ENCODE measurements at regions not wholly inside any gene's neighbourhood (a gene's known extent, or its start where the extent isn't known, plus 50 kb on each side); places are given as distances from the start of the nearest gene placed in this dataset.

DNA sequence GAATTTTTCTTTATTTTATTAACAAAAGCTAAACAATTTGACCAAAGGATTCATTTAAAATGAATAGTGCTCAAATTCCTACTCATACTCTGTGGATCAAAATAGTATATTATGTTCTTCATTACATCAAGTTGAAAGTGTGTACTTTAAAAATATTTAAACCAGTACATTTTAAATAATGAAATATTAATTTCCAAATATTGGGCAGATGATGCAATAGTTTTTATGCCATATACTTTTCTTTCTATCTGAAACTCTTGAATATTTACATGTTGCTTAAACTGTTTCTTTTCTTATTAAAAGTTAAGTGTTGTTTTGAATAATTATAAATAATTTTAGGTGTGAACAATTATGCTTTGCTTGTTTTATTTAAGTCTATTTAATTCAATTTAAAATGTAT is 144.7 kb upstream of the TMPRSS15 start:
- FAIRE-seq (no peak), ATAC-seq (no peak), DNase-seq (ENCODE audit: extremely low read depth in 1 of 4, low spot score in 3 of 4) (no peak)
- ChIA-PET POLR2A (interaction anchor here (0.6 kb wide), 1 partner anchor 172 kb away, joined by 3 read pairs; no protein-coding TSS in a partner anchor), CTCF (ENCODE audit: low intra/inter-chr PET ratio) (no interaction called here)
- intact Hi-C loops (cut with micrococcal nuclease), result no loop called here
- Histone ChIP-seq H3K4me1 (replicated peaks in 1 of 2; ENCODE audit: control insufficient read depth in 2 of 2, insufficient read depth in 2 of 2, low read length in 2 of 2) (no peaks in the 10 kb centered on the region), H3K4me2 (ENCODE audit: insufficient read depth, low read length) (no peak overlapping the region), H3K4me3 (no peak overlapping the region), H4K20me1 (replicated peaks; ENCODE audit: control insufficient read depth, insufficient read depth, low read length) (no peaks in the 10 kb centered on the region), H3K9ac (ENCODE audit: insufficient read depth in 1 of 2, low read depth in 2 of 2, low read length in 2 of 2) (no peak overlapping the region), H3K9me1 (ENCODE audit: control insufficient read depth, insufficient read depth, low read length) (no peaks in the 10 kb centered on the region), H2AFZ (ENCODE audit: low read depth, low read length) (no peak overlapping the region), H3K27ac (ENCODE audit: extremely low read depth, low read depth, low read length) (no peak overlapping the region), H3K27me3 (ENCODE audit: control insufficient read depth in 2 of 2, insufficient read depth in 2 of 2, low read length in 2 of 2) (no peaks in the 10 kb centered on the region), H3K36me3 (ENCODE audit: control insufficient read depth, insufficient read depth, low read length) (no peaks in the 10 kb centered on the region), H3K9me3 (replicated peaks; ENCODE audit: control insufficient read depth, insufficient read depth, low read depth, low read length) (no peaks in the 10 kb centered on the region), H3K79me2 (ENCODE audit: control insufficient read depth, insufficient read depth, low read length) (no peaks in the 10 kb centered on the region)
- in situ Hi-C loops (cut with MboI), result no loop called here
- BruUV-seq (replicated peaks), result no TSS peak
- TF ChIP-seq, protein P1, sequence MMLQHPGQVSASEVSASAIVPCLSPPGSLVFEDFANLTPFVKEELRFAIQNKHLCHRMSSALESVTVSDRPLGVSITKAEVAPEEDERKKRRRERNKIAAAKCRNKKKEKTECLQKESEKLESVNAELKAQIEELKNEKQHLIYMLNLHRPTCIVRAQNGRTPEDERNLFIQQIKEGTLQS (IDR thresholded peaks at IDR 0.05), result peak; percentile 49
- TF ChIP-seq, protein P1 (CRISPR knock-in tag; conservative IDR thresholded peaks at IDR 0.05), result no peak
- TF ChIP-seq, protein P2, sequence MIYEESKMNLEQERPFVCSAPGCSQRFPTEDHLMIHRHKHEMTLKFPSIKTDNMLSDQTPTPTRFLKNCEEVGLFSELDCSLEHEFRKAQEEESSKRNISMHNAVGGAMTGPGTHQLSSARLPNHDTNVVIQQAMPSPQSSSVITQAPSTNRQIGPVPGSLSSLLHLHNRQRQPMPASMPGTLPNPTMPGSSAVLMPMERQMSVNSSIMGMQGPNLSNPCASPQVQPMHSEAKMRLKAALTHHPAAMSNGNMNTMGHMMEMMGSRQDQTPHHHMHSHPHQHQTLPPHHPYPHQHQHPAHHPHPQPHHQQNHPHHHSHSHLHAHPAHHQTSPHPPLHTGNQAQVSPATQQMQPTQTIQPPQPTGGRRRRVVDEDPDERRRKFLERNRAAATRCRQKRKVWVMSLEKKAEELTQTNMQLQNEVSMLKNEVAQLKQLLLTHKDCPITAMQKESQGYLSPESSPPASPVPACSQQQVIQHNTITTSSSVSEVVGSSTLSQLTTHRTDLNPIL (CRISPR knock-in tag; IDR thresholded peaks at IDR 0.05), result no peak
- TF ChIP-seq CEBPG (CRISPR knock-in tag; IDR thresholded peaks at IDR 0.05) (no peak), CEBPG (tag; conservative IDR thresholded peaks at IDR 0.05 in 1 of 2, IDR thresholded peaks at IDR 0.05 in 1 of 2) (peak; percentile 20 to 92; a peak in 2 of 4 replicates)

Measured in K562 (cell line).